22Rv1 (cell line): ENCODE measurements at regions not wholly inside any gene's neighbourhood (a gene's known extent, or its start where the extent isn't known, plus 50 kb on each side); places are given as distances from the start of the nearest gene placed in this dataset.

ENCODE experiments used
- CTCF ChIP-seq: fragments of 450-650 bp; IDR thresholded peaks from 2 replicates; pipeline ENCODE4 v1.5.1; 2017; ENCODE audit warnings: mild to moderate bottlenecking
- ZFX ChIP-seq: fragments of 450-650 bp; IDR thresholded peaks from 2 replicates; pipeline ENCODE4 v1.6.1; 2017; ENCODE audit warnings: antibody characterized with exemption, borderline replicate concordance

GRCh38 chr4:71217688-71218087 is 121.1 kb upstream of the SLC4A4 start:
- TF ChIP-seq CTCF (no peak), ZFX (no peak)
